Glutamatergic neuron (in vitro differentiated cells): ENCODE measurements at regions not wholly inside any gene's neighbourhood (a gene's known extent, or its start where the extent isn't known, plus 50 kb on each side); places are given as distances from the start of the nearest gene placed in this dataset.

Source experiments
- DNase-seq: peaks from one replicate; pipeline ENCODE4 v3.0.0; 2022
- H3K27ac Mint-ChIP-seq: one replicate; pipeline ENCODE4 v1.8.0; 2020; ENCODE audit warnings: mild to moderate bottlenecking, mixed read lengths, inconsistent platforms; ENCODE audit not compliant: unreplicated experiment
- H3K27me3 Mint-ChIP-seq: one replicate; pipeline ENCODE4 v1.8.0; 2020; ENCODE audit warnings: mild to moderate bottlenecking, moderate library complexity, mixed read lengths, inconsistent platforms; ENCODE audit not compliant: unreplicated experiment
- H3K36me3 Mint-ChIP-seq: one replicate; pipeline ENCODE4 v1.8.0; 2020; ENCODE audit warnings: mild to moderate bottlenecking, mixed read lengths, inconsistent platforms; ENCODE audit not compliant: unreplicated experiment
- H3K4me1 Mint-ChIP-seq: one replicate; pipeline ENCODE4 v1.8.0; 2020; ENCODE audit warnings: mild to moderate bottlenecking, low read depth, mixed read lengths, inconsistent platforms; ENCODE audit not compliant: unreplicated experiment
- H3K4me3 Mint-ChIP-seq: one replicate; pipeline ENCODE4 v1.8.0; 2020; ENCODE audit warnings: mild to moderate bottlenecking, mixed read lengths, inconsistent platforms; ENCODE audit not compliant: unreplicated experiment
- H3K9me3 Mint-ChIP-seq: one replicate; pipeline ENCODE4 v1.8.0; 2020; ENCODE audit warnings: mild to moderate bottlenecking, moderate library complexity, mixed read lengths, inconsistent platforms; ENCODE audit not compliant: unreplicated experiment
- TF ChIP-seq, protein P1 (sequence below): fragments of 200-600 bp; sonication (generic); IDR thresholded peaks from one replicate; pipeline ENCODE4 v1.5.0; 2021; ENCODE audit not compliant: partially characterized antibody, unreplicated experiment

DNA sequence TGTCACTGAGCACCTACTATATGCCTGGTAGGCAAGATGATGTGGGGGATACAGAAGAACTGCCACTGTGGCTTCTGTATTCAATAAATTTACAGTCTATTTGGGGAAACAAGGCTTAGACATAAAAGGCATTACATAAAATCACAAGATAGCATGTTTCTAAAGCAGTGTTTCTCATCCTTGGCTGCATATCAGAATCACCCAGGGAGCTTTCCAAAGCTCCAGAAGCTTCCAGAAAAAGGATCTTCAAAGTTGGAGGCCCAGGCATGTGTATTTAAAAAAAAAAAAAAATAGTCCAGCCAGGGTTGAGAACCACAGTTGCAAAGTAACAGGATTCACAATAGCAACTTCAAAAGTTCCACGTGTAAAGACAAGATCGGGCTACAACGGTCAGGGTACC, 112.4 kb upstream of the SPACA1 start:
- DNase-seq: no peak
- peaks cover 3% of the 10 kb centered on the region for H3K27me3 Mint-ChIP-seq
- no peak overlapping the region for H3K4me3 Mint-ChIP-seq
- no peaks in the 10 kb centered on the region for H3K36me3 Mint-ChIP-seq
- peaks cover 3% of the 10 kb centered on the region for H3K9me3 Mint-ChIP-seq
- H3K4me1 Mint-ChIP-seq: peaks cover 11% of the 10 kb centered on the region
- H3K27ac Mint-ChIP-seq: no peak overlapping the region
- TF ChIP-seq, protein P1, sequence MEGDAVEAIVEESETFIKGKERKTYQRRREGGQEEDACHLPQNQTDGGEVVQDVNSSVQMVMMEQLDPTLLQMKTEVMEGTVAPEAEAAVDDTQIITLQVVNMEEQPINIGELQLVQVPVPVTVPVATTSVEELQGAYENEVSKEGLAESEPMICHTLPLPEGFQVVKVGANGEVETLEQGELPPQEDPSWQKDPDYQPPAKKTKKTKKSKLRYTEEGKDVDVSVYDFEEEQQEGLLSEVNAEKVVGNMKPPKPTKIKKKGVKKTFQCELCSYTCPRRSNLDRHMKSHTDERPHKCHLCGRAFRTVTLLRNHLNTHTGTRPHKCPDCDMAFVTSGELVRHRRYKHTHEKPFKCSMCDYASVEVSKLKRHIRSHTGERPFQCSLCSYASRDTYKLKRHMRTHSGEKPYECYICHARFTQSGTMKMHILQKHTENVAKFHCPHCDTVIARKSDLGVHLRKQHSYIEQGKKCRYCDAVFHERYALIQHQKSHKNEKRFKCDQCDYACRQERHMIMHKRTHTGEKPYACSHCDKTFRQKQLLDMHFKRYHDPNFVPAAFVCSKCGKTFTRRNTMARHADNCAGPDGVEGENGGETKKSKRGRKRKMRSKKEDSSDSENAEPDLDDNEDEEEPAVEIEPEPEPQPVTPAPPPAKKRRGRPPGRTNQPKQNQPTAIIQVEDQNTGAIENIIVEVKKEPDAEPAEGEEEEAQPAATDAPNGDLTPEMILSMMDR: no peak

DNA sequence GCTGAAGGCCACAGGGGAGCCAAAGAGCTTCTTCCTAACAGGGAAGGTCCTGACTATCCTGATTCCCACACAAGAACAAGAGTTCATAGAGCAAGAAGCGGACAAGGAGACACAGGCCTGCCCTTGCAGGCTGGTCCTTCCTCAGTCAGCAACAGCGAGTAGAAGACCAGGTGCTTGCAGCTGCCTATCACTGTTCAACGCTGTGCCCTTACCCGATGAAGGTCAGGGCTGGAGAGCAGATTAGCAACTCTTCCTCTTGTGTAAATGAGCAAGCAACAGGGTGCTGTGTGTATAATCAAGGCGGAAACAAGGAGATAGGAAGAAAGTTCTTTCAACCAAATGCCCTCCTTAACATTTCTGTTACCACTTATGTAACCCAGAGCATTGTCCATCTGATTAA, 115.3 kb upstream of the SPACA1 start:
- TF ChIP-seq, protein P1: no peak
- no peak for DNase-seq
- H3K36me3 Mint-ChIP-seq: no peaks in the 10 kb centered on the region
- peaks cover 25% of the 10 kb centered on the region for H3K4me1 Mint-ChIP-seq
- no peak overlapping the region for H3K4me3 Mint-ChIP-seq
- H3K27me3 Mint-ChIP-seq: peaks cover 8% of the 10 kb centered on the region
- no peak overlapping the region for H3K27ac Mint-ChIP-seq
- H3K9me3 Mint-ChIP-seq: peaks cover 14% of the 10 kb centered on the region

DNA sequence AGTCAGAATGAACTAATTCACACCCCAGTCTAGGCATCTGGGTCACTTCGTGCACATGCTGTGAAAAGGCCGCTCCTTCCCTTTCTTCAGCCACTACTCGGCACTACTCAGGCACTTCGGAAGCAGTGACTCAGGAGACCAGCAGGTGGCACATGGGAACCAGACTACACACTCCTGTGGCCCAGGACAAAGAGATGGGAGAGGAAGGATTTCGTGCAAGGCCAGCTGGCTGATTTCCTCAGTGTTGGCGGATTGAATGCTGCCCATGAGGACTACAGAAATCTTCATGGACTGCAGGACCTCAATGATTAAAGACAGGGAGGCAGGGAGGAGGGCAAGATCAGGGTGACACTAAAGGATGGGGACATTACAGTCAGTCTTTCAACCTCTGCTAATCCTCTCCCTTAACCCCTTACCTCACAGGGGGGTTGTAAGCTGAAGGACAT, 117.8 kb upstream of the SPACA1 start:
- peak overlapping the region; percentile 92 for H3K27ac Mint-ChIP-seq
- TF ChIP-seq, protein P1: peak; percentile 77
- peak overlapping the region; percentile 56 for H3K4me3 Mint-ChIP-seq
- DNase-seq: peak; percentile 88
- peaks cover 21% of the 10 kb centered on the region for H3K9me3 Mint-ChIP-seq
- no peaks in the 10 kb centered on the region for H3K36me3 Mint-ChIP-seq
- H3K27me3 Mint-ChIP-seq: peaks cover 11% of the 10 kb centered on the region
- peaks cover 31% of the 10 kb centered on the region for H3K4me1 Mint-ChIP-seq

DNA sequence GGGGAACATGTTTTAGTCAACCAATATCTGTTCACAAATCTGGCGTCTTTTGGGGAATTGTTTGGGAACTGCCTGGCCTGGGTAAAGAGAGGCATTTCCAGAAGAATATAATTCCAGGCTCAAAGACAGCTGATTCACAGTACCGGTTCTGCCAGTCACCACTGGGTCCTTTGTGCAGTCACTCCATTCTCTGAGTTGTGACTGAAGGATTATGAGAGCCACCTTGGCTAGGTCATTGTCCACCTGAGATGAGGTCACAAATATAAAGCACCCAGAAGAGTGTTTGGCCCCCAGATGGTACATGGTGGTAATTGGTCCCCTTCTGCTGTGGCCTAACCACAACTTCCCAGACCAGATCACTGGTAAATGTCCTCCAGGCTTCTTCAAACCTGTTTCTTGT, 121.0 kb upstream of the SPACA1 start:
- H3K36me3 Mint-ChIP-seq: no peaks in the 10 kb centered on the region
- peaks cover 32% of the 10 kb centered on the region for H3K9me3 Mint-ChIP-seq
- H3K4me1 Mint-ChIP-seq: peaks cover 54% of the 10 kb centered on the region
- H3K27ac Mint-ChIP-seq: no peak overlapping the region
- no peak for DNase-seq
- no peak overlapping the region for H3K4me3 Mint-ChIP-seq
- TF ChIP-seq, protein P1: no peak
- H3K27me3 Mint-ChIP-seq: peaks cover 19% of the 10 kb centered on the region

DNA sequence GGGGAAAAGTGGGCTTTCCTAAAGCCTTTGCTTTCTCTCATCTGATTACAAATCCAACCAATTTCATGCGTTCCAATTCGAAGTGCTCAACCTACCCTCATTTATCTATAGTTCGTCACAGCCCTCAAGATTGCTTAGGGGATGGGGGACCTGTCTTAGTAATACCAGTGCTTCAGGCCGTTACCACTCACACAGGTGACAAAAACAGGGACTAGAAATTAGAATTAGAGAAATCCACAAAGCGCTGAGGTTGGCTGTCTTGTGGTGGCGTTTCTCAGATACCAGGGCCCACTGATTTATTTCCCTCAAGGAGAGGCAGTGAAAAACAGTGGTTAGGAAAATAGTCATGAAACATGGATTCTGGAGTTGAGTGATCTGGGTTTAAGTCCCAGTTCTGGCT, 121.6 kb upstream of the SPACA1 start:
- peaks cover 54% of the 10 kb centered on the region for H3K4me1 Mint-ChIP-seq
- peaks cover 19% of the 10 kb centered on the region for H3K27me3 Mint-ChIP-seq
- TF ChIP-seq, protein P1: no peak
- no peak overlapping the region for H3K4me3 Mint-ChIP-seq
- peaks cover 32% of the 10 kb centered on the region for H3K9me3 Mint-ChIP-seq
- no peaks in the 10 kb centered on the region for H3K36me3 Mint-ChIP-seq
- no peak for DNase-seq
- H3K27ac Mint-ChIP-seq: peak overlapping the region; percentile 85
